ENCODE measurements at regions not wholly inside any gene's neighbourhood (a gene's known extent, or its start where the extent isn't known, plus 50 kb on each side); places are given as distances from the start of the nearest gene placed in this dataset.

GRCh38 chr4:164488114-164488513 is 265.8 kb upstream of the SMIM31 start:
- no peak for DNase-seq (ENCODE audit: low read depth in 2 of 2)

- DNase-seq (ENCODE audit: low read depth in 2 of 2): no peak
Measured at GRCh38 chr4:164501074-164501473, 252.9 kb upstream of the SMIM31 start.

- no peak for DNase-seq (ENCODE audit: low read depth in 2 of 2)
Measured at GRCh38 chr4:164503874-164504273, 250.1 kb upstream of the SMIM31 start.

GRCh38 chr4:164508097-164508496 is 245.8 kb upstream of the SMIM31 start:
- no peak for DNase-seq (ENCODE audit: low read depth in 2 of 2)

GRCh38 chr4:164508771-164509170 is 245.2 kb upstream of the SMIM31 start:
- no peak for DNase-seq (ENCODE audit: low read depth in 2 of 2)

- DNase-seq (ENCODE audit: low read depth in 2 of 2): no peak
Measured at GRCh38 chr4:164509951-164510350, 244.0 kb upstream of the SMIM31 start.

- no peak for DNase-seq (ENCODE audit: low read depth in 2 of 2)
Measured at GRCh38 chr4:164512124-164512523, 241.8 kb upstream of the SMIM31 start.

GRCh38 chr4:164514765-164515164 is 239.2 kb upstream of the SMIM31 start:
- DNase-seq (ENCODE audit: low read depth in 2 of 2): no peak

GRCh38 chr4:164524789-164525188 is 229.1 kb upstream of the SMIM31 start:
- no peak for DNase-seq (ENCODE audit: low read depth in 2 of 2)

GRCh38 chr4:164526933-164527583 is 226.9 kb upstream of the SMIM31 start:
- no peak for DNase-seq (ENCODE audit: low read depth in 2 of 2)

GRCh38 chr4:164529058-164529457 is 224.9 kb upstream of the SMIM31 start:
- no peak for DNase-seq (ENCODE audit: low read depth in 2 of 2)

GRCh38 chr4:164529486-164529885 is 224.4 kb upstream of the SMIM31 start:
- DNase-seq (ENCODE audit: low read depth in 2 of 2): no peak

GRCh38 chr4:164531336-164531735 is 222.6 kb upstream of the SMIM31 start:
- DNase-seq (ENCODE audit: low read depth in 2 of 2): no peak

- DNase-seq (ENCODE audit: low read depth in 2 of 2): no peak
Measured at GRCh38 chr4:164536814-164537213, 217.1 kb upstream of the SMIM31 start.

- no peak for DNase-seq (ENCODE audit: low read depth in 2 of 2)
Measured at GRCh38 chr4:164538097-164538496, 215.8 kb upstream of the SMIM31 start.

- DNase-seq (ENCODE audit: low read depth in 2 of 2): no peak
Measured at GRCh38 chr4:164540987-164541386, 212.9 kb upstream of the SMIM31 start.

- DNase-seq (ENCODE audit: low read depth in 2 of 2): no peak
Measured at GRCh38 chr4:164542431-164542830, 211.5 kb upstream of the SMIM31 start.

GRCh38 chr4:164550989-164551712 is 202.8 kb upstream of the SMIM31 start:
- DNase-seq (ENCODE audit: low read depth in 2 of 2): no peak

GRCh38 chr4:164551713-164552040 is 202.3 kb upstream of the SMIM31 start:
- no peak for DNase-seq (ENCODE audit: low read depth in 2 of 2)

GRCh38 chr4:164571593-164572390 is 182.1 kb upstream of the SMIM31 start:
- no peak for DNase-seq (ENCODE audit: low read depth in 2 of 2)

GRCh38 chr4:164572877-164573279 is 181.1 kb upstream of the SMIM31 start:
- no peak for DNase-seq (ENCODE audit: low read depth in 2 of 2)

- DNase-seq (ENCODE audit: low read depth in 2 of 2): no peak
Measured at GRCh38 chr4:164575861-164576260, 178.1 kb upstream of the SMIM31 start.
